Right lobe of liver (tissue), 4 donors: ENCODE measurements at regions not wholly inside any gene's neighbourhood (a gene's known extent, or its start where the extent isn't known, plus 50 kb on each side); places are given as distances from the start of the nearest gene placed in this dataset.

ENCODE experiments used
- POLR2A ChIP-seq: fragments of 450-650 bp; IDR thresholded peaks from one replicate; pipeline ENCODE4 v1.6.1; 2017; ENCODE audit warnings: antibody characterized with exemption, mild to moderate bottlenecking
- TF ChIP-seq, protein P1 (sequence below), 4 donors: fragments of 200-600 bp in 3 of 4; fragments of 450-650 bp in 1 of 4; IDR thresholded peaks; one replicate each; pipeline versions ENCODE4 v1.5.1 to v1.8.0; 2016 to 2022; ENCODE audit warnings: antibody characterized with exemption in 4 of 4, mild to moderate bottlenecking in 2 of 4
- donor health status: DM: no; HTN: no; CAD: no.
- donor health status: DM: no; HTN: no; CAD: no.
- donor health status: DM: no; HTN: yes; CAD: no.

DNA sequence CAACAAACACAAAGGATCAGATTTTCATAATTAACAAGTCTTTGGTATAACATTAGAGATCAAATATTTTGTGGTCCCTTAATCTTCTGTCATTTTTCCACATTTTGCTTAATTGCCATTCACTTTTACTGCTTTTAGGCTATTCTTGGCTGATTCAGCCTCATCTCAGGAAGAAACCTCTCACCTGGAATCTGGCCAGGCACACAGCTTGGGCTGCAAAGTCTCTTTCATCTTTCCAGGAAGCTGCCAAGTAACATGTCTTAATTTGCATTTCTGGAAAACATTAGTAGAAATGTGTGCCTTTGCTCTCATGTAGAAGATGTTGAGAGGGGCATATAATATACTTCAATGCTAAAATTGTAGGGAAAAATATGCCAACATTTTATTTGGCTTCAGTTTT lies 174.2 kb upstream of the STEAP4 start:
- TF ChIP-seq, protein P1, sequence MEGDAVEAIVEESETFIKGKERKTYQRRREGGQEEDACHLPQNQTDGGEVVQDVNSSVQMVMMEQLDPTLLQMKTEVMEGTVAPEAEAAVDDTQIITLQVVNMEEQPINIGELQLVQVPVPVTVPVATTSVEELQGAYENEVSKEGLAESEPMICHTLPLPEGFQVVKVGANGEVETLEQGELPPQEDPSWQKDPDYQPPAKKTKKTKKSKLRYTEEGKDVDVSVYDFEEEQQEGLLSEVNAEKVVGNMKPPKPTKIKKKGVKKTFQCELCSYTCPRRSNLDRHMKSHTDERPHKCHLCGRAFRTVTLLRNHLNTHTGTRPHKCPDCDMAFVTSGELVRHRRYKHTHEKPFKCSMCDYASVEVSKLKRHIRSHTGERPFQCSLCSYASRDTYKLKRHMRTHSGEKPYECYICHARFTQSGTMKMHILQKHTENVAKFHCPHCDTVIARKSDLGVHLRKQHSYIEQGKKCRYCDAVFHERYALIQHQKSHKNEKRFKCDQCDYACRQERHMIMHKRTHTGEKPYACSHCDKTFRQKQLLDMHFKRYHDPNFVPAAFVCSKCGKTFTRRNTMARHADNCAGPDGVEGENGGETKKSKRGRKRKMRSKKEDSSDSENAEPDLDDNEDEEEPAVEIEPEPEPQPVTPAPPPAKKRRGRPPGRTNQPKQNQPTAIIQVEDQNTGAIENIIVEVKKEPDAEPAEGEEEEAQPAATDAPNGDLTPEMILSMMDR (IDR thresholded peaks at IDR 0.05) = no peak
- TF ChIP-seq POLR2A = no peak
